ENCODE measurements at regions not wholly inside any gene's neighbourhood (a gene's known extent, or its start where the extent isn't known, plus 50 kb on each side); places are given as distances from the start of the nearest gene placed in this dataset.

DNA sequence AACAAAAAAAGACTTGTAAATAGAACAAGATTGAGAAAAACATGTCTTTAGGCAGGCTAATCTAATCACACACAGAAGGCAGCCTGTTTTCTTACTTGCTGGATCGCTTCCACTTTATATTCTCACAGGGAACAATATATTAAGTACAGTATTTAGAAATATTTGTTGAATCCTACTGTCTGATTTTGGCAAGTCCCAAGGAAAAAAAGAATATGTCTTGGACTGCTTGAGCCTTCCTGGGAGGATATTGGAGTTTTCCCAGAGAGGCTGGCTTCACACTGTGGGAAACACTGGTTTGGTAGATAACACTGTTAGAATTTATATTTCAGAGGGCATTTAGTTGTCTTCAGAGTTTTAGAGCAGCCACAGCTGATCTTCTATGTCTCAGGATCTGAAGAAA lies 229.7 kb downstream of the PRL start:
- peaks cover 0 to 32% (median 9%) of the 10 kb centered on the region in 4 donors for H3K4me1 ChIP-seq
- H3K36me3 ChIP-seq: no peaks in the 10 kb centered on the region
- intact Hi-C loops (cut with DNase I; ENCODE audit: low total_unique reads): no loop called here
- no peak for DNase-seq
- no peak overlapping the region for H3K4me3 ChIP-seq
- H3K27me3 ChIP-seq: no peaks in the 10 kb centered on the region
- TF ChIP-seq, protein P1, sequence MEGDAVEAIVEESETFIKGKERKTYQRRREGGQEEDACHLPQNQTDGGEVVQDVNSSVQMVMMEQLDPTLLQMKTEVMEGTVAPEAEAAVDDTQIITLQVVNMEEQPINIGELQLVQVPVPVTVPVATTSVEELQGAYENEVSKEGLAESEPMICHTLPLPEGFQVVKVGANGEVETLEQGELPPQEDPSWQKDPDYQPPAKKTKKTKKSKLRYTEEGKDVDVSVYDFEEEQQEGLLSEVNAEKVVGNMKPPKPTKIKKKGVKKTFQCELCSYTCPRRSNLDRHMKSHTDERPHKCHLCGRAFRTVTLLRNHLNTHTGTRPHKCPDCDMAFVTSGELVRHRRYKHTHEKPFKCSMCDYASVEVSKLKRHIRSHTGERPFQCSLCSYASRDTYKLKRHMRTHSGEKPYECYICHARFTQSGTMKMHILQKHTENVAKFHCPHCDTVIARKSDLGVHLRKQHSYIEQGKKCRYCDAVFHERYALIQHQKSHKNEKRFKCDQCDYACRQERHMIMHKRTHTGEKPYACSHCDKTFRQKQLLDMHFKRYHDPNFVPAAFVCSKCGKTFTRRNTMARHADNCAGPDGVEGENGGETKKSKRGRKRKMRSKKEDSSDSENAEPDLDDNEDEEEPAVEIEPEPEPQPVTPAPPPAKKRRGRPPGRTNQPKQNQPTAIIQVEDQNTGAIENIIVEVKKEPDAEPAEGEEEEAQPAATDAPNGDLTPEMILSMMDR (IDR thresholded peaks at IDR 0.05): no peak
- H3K9me3 ChIP-seq: no peaks in the 10 kb centered on the region
- peak overlapping the region; percentile 6 to 16 for H3K27ac ChIP-seq

DNA sequence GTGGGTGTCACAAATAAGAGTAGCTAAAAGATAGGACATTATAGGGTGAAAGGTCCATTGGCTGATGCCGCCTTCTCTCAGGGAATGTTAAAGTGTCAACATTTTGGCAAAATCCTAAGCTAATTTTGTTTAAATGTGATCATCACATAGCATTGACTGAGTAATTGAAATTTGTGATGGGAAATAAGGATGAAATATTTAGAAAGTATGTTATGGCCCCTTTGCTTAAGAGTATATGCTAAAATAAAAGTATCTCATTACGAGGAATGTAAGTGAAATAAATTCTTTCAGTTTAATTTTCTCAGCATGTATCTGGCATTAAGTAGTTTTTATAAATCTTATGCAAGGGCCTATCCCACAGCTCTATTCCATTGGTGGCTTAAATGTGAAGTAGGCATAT lies 229.2 kb downstream of the PRL start:
- TF ChIP-seq, protein P1 (IDR thresholded peaks at IDR 0.05): no peak
- Histone ChIP-seq H3K9me3 (no peaks in the 10 kb centered on the region), H3K27me3 (no peaks in the 10 kb centered on the region), H3K36me3 (no peaks in the 10 kb centered on the region), H3K4me1 (peaks cover 0 to 36% (median 10%) of the 10 kb centered on the region in 4 donors), H3K4me3 (no peak overlapping the region), H3K27ac (peak overlapping the region in 1 of 2 donors; percentile 6)
- intact Hi-C loops (cut with DNase I; ENCODE audit: low total_unique reads): no loop called here
- no peak for DNase-seq

DNA sequence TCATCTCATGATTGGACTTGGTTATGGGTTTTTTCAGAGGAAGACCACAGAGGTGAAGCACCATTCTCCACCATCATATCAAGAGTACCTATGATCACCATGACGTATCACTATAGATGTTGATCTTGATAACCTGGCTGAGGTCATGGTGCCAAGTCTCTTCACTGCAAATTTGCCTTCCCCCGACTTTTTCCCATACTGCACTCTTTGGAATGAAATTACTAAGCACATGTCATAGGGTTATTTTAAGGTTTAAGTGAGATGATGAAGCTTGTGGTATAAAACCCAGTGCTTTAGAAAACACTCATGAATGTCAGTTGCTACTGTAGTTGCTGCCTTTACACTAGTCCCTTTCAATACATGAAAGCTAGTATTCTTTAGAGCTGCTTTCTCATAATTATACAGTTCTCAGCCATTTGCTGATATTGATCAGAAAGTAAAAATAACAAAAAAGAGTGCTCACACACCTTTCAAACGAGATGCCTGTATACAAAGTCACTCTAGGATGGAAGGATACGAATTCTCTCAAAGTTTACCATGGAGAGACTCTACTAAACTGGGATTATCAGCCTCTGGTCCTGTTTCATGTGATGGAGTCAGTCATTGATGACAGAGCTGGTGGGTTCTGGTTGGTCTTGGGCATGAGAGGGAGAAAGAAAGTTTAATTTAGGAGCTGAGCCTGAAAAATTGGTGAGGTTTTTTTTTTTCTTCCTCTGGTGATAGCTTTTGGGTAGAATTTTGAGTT lies 228.1 kb downstream of the PRL start:
- no peak for DNase-seq
- intact Hi-C loops (cut with DNase I; ENCODE audit: low total_unique reads): no loop called here
- Histone ChIP-seq H3K36me3 (no peaks in the 10 kb centered on the region), H3K9me3 (no peaks in the 10 kb centered on the region), H3K27ac (no peak overlapping the region), H3K27me3 (no peaks in the 10 kb centered on the region), H3K4me1 (peaks cover 0 to 36% (median 12%) of the 10 kb centered on the region in 4 donors), H3K4me3 (no peak overlapping the region)
- TF ChIP-seq, protein P1 (IDR thresholded peaks at IDR 0.05): no peak

DNA sequence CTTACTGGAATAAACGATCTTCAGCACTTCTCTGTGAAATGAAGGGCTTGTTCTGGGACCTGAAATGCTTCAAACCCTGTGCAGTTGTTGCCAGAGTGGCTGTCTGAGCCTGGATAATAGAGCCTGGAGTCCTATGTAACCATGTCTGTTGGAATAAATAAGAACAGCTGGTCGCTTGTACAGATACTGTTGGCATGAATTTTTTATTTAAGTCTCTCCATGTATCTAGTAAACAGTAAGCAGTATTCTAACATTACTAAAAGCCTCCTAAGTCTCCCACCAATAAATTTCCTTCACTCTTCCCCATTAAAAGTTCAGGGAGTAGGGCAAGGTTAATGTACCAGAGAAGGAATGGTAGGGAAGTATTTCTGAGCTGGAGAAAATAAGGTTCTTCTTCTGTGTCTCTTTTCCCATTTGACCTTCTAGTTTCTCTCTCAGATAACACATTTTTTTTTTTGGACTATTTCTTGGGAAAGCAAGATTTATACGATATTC lies 227.5 kb downstream of the PRL start:
- Histone ChIP-seq H3K36me3 (no peaks in the 10 kb centered on the region), H3K9me3 (no peaks in the 10 kb centered on the region), H3K27me3 (no peaks in the 10 kb centered on the region), H3K4me1 (peaks cover 0 to 36% (median 12%) of the 10 kb centered on the region in 4 donors), H3K27ac (no peak overlapping the region), H3K4me3 (no peak overlapping the region)
- intact Hi-C loops (cut with DNase I; ENCODE audit: low total_unique reads): no loop called here
- TF ChIP-seq, protein P1 (IDR thresholded peaks at IDR 0.05): no peak
- DNase-seq: no peak

DNA sequence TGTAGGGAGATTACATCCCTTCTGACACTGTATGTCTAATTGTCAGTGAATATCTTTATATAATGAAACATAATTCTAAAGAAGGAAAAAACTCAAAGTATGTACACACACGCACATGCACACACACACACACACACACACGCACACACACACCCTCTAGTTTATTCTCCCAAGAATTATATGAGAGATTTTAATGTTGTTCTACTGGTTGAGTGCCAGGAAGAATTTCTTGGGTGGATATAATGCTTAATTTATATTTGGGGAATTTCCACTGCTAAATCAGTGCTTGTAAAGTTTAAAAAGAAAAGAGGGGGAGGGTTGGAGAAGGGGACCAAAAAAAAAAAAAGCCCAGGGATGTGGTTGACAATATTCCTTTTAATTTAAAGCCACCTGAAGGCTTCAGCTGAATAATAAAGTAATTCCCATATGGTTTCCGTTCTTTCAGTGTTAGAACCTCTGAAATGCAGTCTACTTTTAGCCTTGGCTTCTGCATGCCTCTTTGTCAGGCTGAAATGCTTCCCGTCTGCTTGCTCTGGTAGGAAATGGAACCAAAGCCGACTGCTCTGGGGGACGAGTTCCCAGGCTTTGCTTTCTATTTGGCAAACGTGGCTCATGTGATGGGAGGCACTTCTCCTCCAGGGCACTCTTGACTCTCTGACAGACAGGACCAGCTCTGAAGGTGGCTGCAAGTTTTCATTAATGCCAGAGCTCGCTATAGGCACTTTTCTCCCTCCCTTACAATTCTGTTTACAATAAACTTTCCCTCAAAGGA lies 225.4 kb downstream of the PRL start:
- intact Hi-C loops (cut with DNase I; ENCODE audit: low total_unique reads): no loop called here
- H3K27ac ChIP-seq: peak overlapping the region; percentile 50 to 63
- H3K4me1 ChIP-seq: peaks cover 0 to 31% (median 12%) of the 10 kb centered on the region in 4 donors

More for the DNA sequence above, 225.4 kb downstream of the PRL start:
- DNase-seq: peak; percentile 47 to 73
- no peaks in the 10 kb centered on the region for H3K36me3 ChIP-seq
- peak overlapping the region; percentile 18 to 25 for H3K4me3 ChIP-seq
- TF ChIP-seq, protein P1 (IDR thresholded peaks at IDR 0.05): no peak
- no peaks in the 10 kb centered on the region for H3K9me3 ChIP-seq
- H3K27me3 ChIP-seq: no peaks in the 10 kb centered on the region
